GM18951 (cell line): ENCODE measurements at regions not wholly inside any gene's neighbourhood (a gene's known extent, or its start where the extent isn't known, plus 50 kb on each side); places are given as distances from the start of the nearest gene placed in this dataset.

Source experiments
- POLR2A ChIP-seq: IDR thresholded peaks from 4 replicates; pipeline ENCODE4 v1.6.1; 2011; ENCODE audit warnings: mild to moderate bottlenecking; ENCODE audit not compliant: insufficient read length, insufficient read depth; ENCODE audit errors: extremely low read depth
- in situ Hi-C: fragments of 300-500 bp; cut with MboI; formaldehyde crosslinking; loops from one replicate; pipeline ENCODE4 v1.12.0; 2022; ENCODE audit warnings: low sequenced_read_pairs, mixed read lengths, inconsistent platforms; ENCODE audit not compliant: unreplicated experiment

GRCh38 chr2:16275131-16275530 is 334.8 kb downstream of the MYCN start:
- in situ Hi-C loops: loop anchor here (25.0 kb wide), 1 partner anchor 338 kb away; the partner anchor contains the start of gene MYCN
- no peak for TF ChIP-seq POLR2A

- TF ChIP-seq POLR2A: no peak
- in situ Hi-C loops: no loop called here
Observed at GRCh38 chr2:16273111-16273510, 332.8 kb downstream of the MYCN start.

GRCh38 chr2:16272038-16272788 is 331.9 kb downstream of the MYCN start:
- in situ Hi-C loops: no loop called here
- TF ChIP-seq POLR2A: no peak

- in situ Hi-C loops: no loop called here
- TF ChIP-seq POLR2A: no peak
Observed at GRCh38 chr2:16271231-16271896, 331.0 kb downstream of the MYCN start.

- in situ Hi-C loops: no loop called here
- no peak for TF ChIP-seq POLR2A
Observed at GRCh38 chr2:16270441-16270840, 330.1 kb downstream of the MYCN start.

GRCh38 chr2:16268301-16269000 is 328.1 kb downstream of the MYCN start:
- TF ChIP-seq POLR2A: no peak
- in situ Hi-C loops: no loop called here

- in situ Hi-C loops: no loop called here
- TF ChIP-seq POLR2A: no peak
Observed at GRCh38 chr2:16266571-16266970, 326.2 kb downstream of the MYCN start.

GRCh38 chr2:16264931-16265540 is 324.7 kb downstream of the MYCN start:
- in situ Hi-C loops: no loop called here
- no peak for TF ChIP-seq POLR2A

GRCh38 chr2:16264491-16264890 is 324.1 kb downstream of the MYCN start:
- no peak for TF ChIP-seq POLR2A
- in situ Hi-C loops: no loop called here

GRCh38 chr2:16263241-16263890 is 323.0 kb downstream of the MYCN start:
- in situ Hi-C loops: no loop called here

GRCh38 chr2:16262526-16263178 is 322.3 kb downstream of the MYCN start:
- TF ChIP-seq POLR2A: no peak
- in situ Hi-C loops: no loop called here

More at GRCh38 chr2:16263241-16263890, 323.0 kb downstream of the MYCN start:
- no peak for TF ChIP-seq POLR2A

- in situ Hi-C loops: no loop called here
- TF ChIP-seq POLR2A: no peak
Observed at GRCh38 chr2:16261791-16262190, 321.4 kb downstream of the MYCN start.
